ENCODE measurements at regions not wholly inside any gene's neighbourhood (a gene's known extent, or its start where the extent isn't known, plus 50 kb on each side); places are given as distances from the start of the nearest gene placed in this dataset.
"Not testable (repeated sequence)": the region's sequence is repeated elsewhere in the genome, so short reads cannot be mapped to it uniquely, and the experiment has no call there.

- DNase-seq = no peak
Measured at GRCh38 chr5:74454263-74455030, 186.1 kb downstream of the ENC1 start.

- no peak for DNase-seq
Measured at GRCh38 chr5:74452856-74453255, 187.7 kb downstream of the ENC1 start.

GRCh38 chr5:74450095-74450494 is 190.4 kb downstream of the ENC1 start:
- no peak for DNase-seq

- DNase-seq = no peak
Measured at GRCh38 chr5:74446725-74447241, 193.7 kb downstream of the ENC1 start.

- no peak for DNase-seq
Measured at GRCh38 chr5:74442466-74442865, 198.1 kb downstream of the ENC1 start.

GRCh38 chr5:74441616-74442015 is 198.9 kb downstream of the ENC1 start:
- DNase-seq = peak; percentile 53

GRCh38 chr5:74440341-74440740 is 200.2 kb downstream of the ENC1 start:
- no peak for DNase-seq

GRCh38 chr5:74437870-74438269 is 202.7 kb downstream of the ENC1 start:
- not testable (repeated sequence) for DNase-seq

- peak; percentile 48 for DNase-seq
Measured at GRCh38 chr5:74433896-74434829, 206.4 kb downstream of the ENC1 start.

- DNase-seq = peak; percentile 22
Measured at GRCh38 chr5:74433255-74433895, 207.2 kb downstream of the ENC1 start.

- no peak for DNase-seq
Measured at GRCh38 chr5:74432721-74433120, 207.8 kb downstream of the ENC1 start.

- no peak for DNase-seq
Measured at GRCh38 chr5:74432216-74432615, 208.3 kb downstream of the ENC1 start.

- no peak for DNase-seq
Measured at GRCh38 chr5:74431290-74431669, 209.2 kb downstream of the ENC1 start.

- no peak for DNase-seq
Measured at GRCh38 chr5:74430631-74431289, 209.8 kb downstream of the ENC1 start.

- DNase-seq = no peak
Measured at GRCh38 chr5:74429495-74429894, 211.0 kb downstream of the ENC1 start.

GRCh38 chr5:74428876-74429275 is 211.7 kb downstream of the ENC1 start:
- DNase-seq = no peak

GRCh38 chr5:74428275-74428674 is 212.3 kb downstream of the ENC1 start:
- no peak for DNase-seq

GRCh38 chr5:74426506-74426905 is 214.0 kb downstream of the ENC1 start:
- DNase-seq = no peak

- DNase-seq = no peak
Measured at GRCh38 chr5:74424162-74424868, 216.2 kb downstream of the ENC1 start.

GRCh38 chr5:74423383-74423782 is 217.1 kb downstream of the ENC1 start:
- DNase-seq = no peak

GRCh38 chr5:74422671-74423070 is 217.9 kb downstream of the ENC1 start:
- no peak for DNase-seq

- DNase-seq = no peak
Measured at GRCh38 chr5:74422030-74422429, 218.5 kb downstream of the ENC1 start.

Data from retina (tissue), 1 donor.